Trophoblast cell (in vitro differentiated cells and primary cell): ENCODE measurements at regions not wholly inside any gene's neighbourhood (a gene's known extent, or its start where the extent isn't known, plus 50 kb on each side); places are given as distances from the start of the nearest gene placed in this dataset.
"Not testable (repeated sequence)": the region's sequence is repeated elsewhere in the genome, so short reads cannot be mapped to it uniquely, and the experiment has no call there.

Source experiments
- DNase-seq, 2 donors: peaks; one replicate each; pipeline ENCODE4 v3.0.0-alpha.2; 2016
- H2AFZ ChIP-seq: 2 replicates; pipeline ENCODE4 v1.6.1; 2013; ENCODE audit warnings: low read length, moderate library complexity, mild to moderate bottlenecking; ENCODE audit not compliant: insufficient read depth, poor library complexity
- H2AK5ac ChIP-seq: 2 replicates; pipeline ENCODE4 v1.6.1; 2013; ENCODE audit warnings: mild to moderate bottlenecking, low read length
- H2BK120ac ChIP-seq: 2 replicates; pipeline ENCODE4 v1.6.1; 2013; ENCODE audit warnings: low read length, mild to moderate bottlenecking, moderate library complexity; ENCODE audit not compliant: insufficient read depth, poor library complexity
- H2BK12ac ChIP-seq: 2 replicates; pipeline ENCODE4 v1.6.1; 2013; ENCODE audit warnings: mild to moderate bottlenecking, low read length, moderate library complexity
- H2BK5ac ChIP-seq: 2 replicates; pipeline ENCODE4 v1.6.1; 2013; ENCODE audit warnings: low read length, low read depth, moderate library complexity, mild to moderate bottlenecking; ENCODE audit not compliant: poor library complexity
- H3K14ac ChIP-seq: 2 replicates; pipeline ENCODE4 v1.6.1; 2013; ENCODE audit warnings: mild to moderate bottlenecking, low read length
- H3K18ac ChIP-seq: 2 replicates; pipeline ENCODE4 v1.6.1; 2013; ENCODE audit warnings: mild to moderate bottlenecking, low read length
- H3K23ac ChIP-seq: 2 replicates; pipeline ENCODE4 v1.6.1; 2013; ENCODE audit warnings: low read length
- H3K27ac ChIP-seq: 2 replicates; pipeline ENCODE4 v1.5.1; 2013; ENCODE audit warnings: low read depth, mild to moderate bottlenecking, inconsistent platforms, low read length, moderate library complexity
- H3K27me3 ChIP-seq: 2 replicates; pipeline ENCODE4 v1.6.1; 2013; ENCODE audit warnings: inconsistent platforms, mild to moderate bottlenecking, low read length, moderate library complexity; ENCODE audit not compliant: insufficient read depth
- H3K36me3 ChIP-seq, 2 experiments: 1 replicate in 1 of 2; 2 replicates in 1 of 2; pipeline ENCODE4 v1.6.1; 2013; ENCODE audit warnings: low read length in 2 of 2, mild to moderate bottlenecking in 2 of 2, moderate library complexity in 1 of 2; ENCODE audit not compliant: insufficient read depth in 2 of 2, control insufficient read depth in 1 of 2
- H3K4ac ChIP-seq: 2 replicates; pipeline ENCODE4 v1.6.1; 2013; ENCODE audit warnings: low read depth, mild to moderate bottlenecking, low read length, moderate library complexity
- H3K4me1 ChIP-seq, 2 experiments: 1 replicate in 1 of 2; 2 replicates in 1 of 2; pipeline ENCODE4 v1.6.1; 2013; ENCODE audit warnings: low read length in 2 of 2, mild to moderate bottlenecking in 2 of 2, moderate library complexity in 1 of 2; ENCODE audit not compliant: insufficient read depth in 2 of 2, control insufficient read depth in 1 of 2
- H3K4me2 ChIP-seq: 2 replicates; pipeline ENCODE4 v1.6.1; 2013; ENCODE audit warnings: inconsistent platforms, mild to moderate bottlenecking, low read length, moderate library complexity
- H3K4me3 ChIP-seq: 2 replicates; pipeline ENCODE4 v1.5.1; 2013; ENCODE audit warnings: mild to moderate bottlenecking, low read depth, low read length, inconsistent platforms
- H3K79me1 ChIP-seq: one replicate; pipeline ENCODE4 v1.6.1; 2013; ENCODE audit warnings: low read length
- H3K79me2 ChIP-seq: 2 replicates; pipeline ENCODE4 v1.6.1; 2013; ENCODE audit warnings: low read length, mild to moderate bottlenecking; ENCODE audit not compliant: control insufficient read depth, insufficient read depth, poor library complexity
- H3K9ac ChIP-seq: 2 replicates; pipeline ENCODE4 v1.6.1; 2013; ENCODE audit warnings: mild to moderate bottlenecking, low read length
- H3K9me3 ChIP-seq: 2 replicates; pipeline ENCODE4 v1.6.1; 2013; ENCODE audit warnings: low read depth, mild to moderate bottlenecking, control low read depth, inconsistent platforms, low read length; ENCODE audit not compliant: insufficient read depth
- H4K12ac ChIP-seq: 2 replicates; pipeline ENCODE4 v1.6.1; 2013; ENCODE audit warnings: low read depth, mild to moderate bottlenecking, low read length, moderate library complexity
- H4K8ac ChIP-seq: 2 replicates; pipeline ENCODE4 v1.6.1; 2013; ENCODE audit warnings: low read depth, mild to moderate bottlenecking, low read length, moderate library complexity
- H4K91ac ChIP-seq: one replicate; pipeline ENCODE4 v1.6.1; 2013; ENCODE audit warnings: low read depth, mild to moderate bottlenecking, low read length, moderate library complexity
- WGBS: extraction: QIAGEN DNeasy Blood & Tissue Kit; methylation state at CpG from one replicate; pipeline ENCODE4 v1.1.7; 2013; ENCODE audit warnings: missing lambda C conversion rate; ENCODE audit not compliant: insufficient read length, insufficient coverage; ENCODE audit errors: extremely low coverage; 5-methylcytosine and 5-hydroxymethylcytosine counted together

DNA sequence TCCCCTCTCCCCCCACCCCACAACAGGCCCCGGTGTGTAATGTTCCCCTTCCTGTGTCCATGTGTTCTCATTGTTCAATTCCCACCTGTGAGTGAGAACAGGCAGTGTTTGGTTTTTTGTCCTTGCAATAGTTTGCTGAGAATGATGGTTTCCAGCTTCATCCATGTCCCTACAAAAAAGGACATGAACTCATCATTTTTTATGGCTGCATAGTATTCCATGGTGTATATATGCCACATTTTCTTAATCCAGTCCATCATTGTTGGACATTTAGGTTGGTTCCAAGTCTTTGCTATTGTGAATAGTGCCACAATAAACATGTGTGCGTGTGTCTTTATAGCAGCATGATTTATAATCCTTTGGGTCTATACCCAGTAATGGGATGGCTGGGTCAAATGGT lies 176.4 kb upstream of the C1GALT1 start:
- not testable (repeated sequence) for H3K4me3 ChIP-seq, DNase-seq, H3K27me3 ChIP-seq, H2BK12ac ChIP-seq, H3K36me3 ChIP-seq, H3K9me3 ChIP-seq, H3K4me2 ChIP-seq, H3K79me1 ChIP-seq, H4K12ac ChIP-seq, H4K8ac ChIP-seq, H4K91ac ChIP-seq, H3K23ac ChIP-seq, H3K79me2 ChIP-seq, H3K27ac ChIP-seq, H2BK120ac ChIP-seq, H3K18ac ChIP-seq, H2BK5ac ChIP-seq, H2AFZ ChIP-seq, H3K14ac ChIP-seq, H3K9ac ChIP-seq, H3K4me1 ChIP-seq, H3K4ac ChIP-seq, H2AK5ac ChIP-seq
- no CpG with 5 or more reads among the region's 2 CpGs for WGBS

DNA sequence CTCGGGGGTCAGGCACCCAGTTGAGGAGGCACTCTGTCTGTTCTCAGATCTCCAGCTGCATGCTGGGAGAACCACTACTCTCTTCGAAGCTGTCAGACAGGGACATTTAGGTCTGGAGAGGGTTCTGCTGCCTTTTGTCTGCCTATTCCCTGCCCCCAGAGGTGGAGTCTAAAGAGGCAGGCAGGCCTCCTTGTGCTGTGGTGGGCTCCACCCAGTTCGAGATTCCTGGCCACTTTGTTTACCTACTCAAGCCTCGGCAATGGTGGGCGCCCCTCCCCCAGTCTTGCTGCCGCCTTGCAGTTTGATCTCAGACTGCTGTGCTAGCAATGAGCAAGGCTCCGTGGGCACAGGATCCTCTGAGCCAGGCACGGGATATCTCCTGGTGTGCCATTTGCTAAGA lies 171.1 kb upstream of the C1GALT1 start:
- H3K18ac ChIP-seq, H2BK5ac ChIP-seq, H3K27ac ChIP-seq, H2BK12ac ChIP-seq, DNase-seq, H4K12ac ChIP-seq, H3K79me2 ChIP-seq, H3K36me3 ChIP-seq, H3K9ac ChIP-seq, H3K4ac ChIP-seq, H3K4me3 ChIP-seq, H3K4me2 ChIP-seq, H3K23ac ChIP-seq, H2AK5ac ChIP-seq, H2AFZ ChIP-seq, H3K79me1 ChIP-seq, H3K27me3 ChIP-seq, H3K14ac ChIP-seq, H3K4me1 ChIP-seq, H4K8ac ChIP-seq, H4K91ac ChIP-seq, H2BK120ac ChIP-seq, H3K9me3 ChIP-seq: not testable (repeated sequence)
- WGBS = no CpG with 5 or more reads among the region's 8 CpGs

DNA sequence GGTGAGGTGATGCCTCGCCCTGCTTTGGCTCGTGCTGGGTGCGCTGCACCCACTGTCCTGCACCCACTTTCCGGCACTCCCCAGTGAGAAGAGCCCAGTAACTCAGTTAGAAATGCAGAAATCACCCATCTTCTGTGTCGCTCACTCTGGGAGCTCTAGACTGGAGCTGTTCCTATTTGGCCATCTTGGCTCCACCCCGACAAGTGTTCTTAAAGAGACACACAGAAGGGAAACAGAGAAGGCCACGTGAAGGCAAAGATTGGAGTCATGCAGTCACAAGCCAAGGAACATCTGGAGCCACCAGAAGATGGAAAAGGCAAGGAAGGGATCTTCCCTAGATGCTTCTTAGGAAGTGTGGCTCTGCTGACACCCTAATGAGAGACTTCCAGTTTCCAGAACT lies 170.6 kb upstream of the C1GALT1 start:
- H2AK5ac ChIP-seq, DNase-seq, H3K9ac ChIP-seq, H3K27ac ChIP-seq, H3K14ac ChIP-seq, H2BK12ac ChIP-seq, H3K23ac ChIP-seq, H3K4me3 ChIP-seq, H3K9me3 ChIP-seq, H2BK120ac ChIP-seq, H3K27me3 ChIP-seq, H3K18ac ChIP-seq, H3K4me1 ChIP-seq, H2AFZ ChIP-seq, H3K79me1 ChIP-seq, H3K4me2 ChIP-seq, H2BK5ac ChIP-seq, H3K4ac ChIP-seq, H4K12ac ChIP-seq, H3K79me2 ChIP-seq, H4K91ac ChIP-seq, H3K36me3 ChIP-seq, H4K8ac ChIP-seq: not testable (repeated sequence)
- no CpG with 5 or more reads among the region's 7 CpGs for WGBS

DNA sequence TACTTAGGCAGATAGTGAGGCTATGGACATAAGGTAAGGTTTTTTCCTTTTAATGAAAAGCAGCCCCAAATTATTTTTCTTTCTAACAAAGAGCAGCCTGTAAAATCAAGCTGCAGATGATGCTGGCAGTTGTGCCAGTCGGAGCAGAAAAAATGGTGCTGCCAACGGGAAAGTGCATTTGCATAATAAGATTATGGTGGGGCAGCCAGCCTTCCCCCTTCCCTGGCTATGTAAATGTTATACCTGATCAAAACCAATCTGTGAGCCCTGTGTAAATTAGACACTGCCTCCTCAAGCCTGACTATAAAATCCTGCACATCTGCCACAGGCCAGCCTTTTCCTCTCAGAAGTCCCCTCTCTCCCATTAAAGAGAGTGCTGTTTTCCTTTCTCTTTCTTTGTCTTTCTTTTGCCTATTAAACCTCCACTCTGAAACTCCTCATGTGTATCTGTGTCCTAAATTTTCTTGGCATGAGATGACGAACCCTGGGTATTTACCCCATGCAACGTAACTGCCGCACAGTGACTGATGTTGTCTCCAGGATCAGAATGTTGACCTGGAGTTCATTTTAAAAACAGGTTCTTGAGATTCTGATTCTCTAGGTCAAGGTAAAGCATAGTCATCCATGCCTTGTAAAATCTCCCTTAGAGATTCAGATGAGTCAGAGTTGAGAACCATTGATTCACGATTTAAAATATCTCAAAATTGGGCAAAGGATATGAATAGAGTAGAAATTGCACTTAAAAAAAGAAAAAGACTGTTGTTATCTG lies 167.3 kb upstream of the C1GALT1 start:
- Histone ChIP-seq H4K91ac (no peak overlapping the region), H3K27ac (no peak overlapping the region), H2BK120ac (no peak overlapping the region), H2AK5ac (no peak overlapping the region), H2BK12ac (no peak overlapping the region), H3K4ac (no peak overlapping the region), H3K18ac (no peak overlapping the region), H3K27me3 (no peaks in the 10 kb centered on the region), H3K4me2 (no peak overlapping the region), H3K4me1 (no peaks in the 10 kb centered on the region), H4K8ac (no peak overlapping the region), H3K9me3 (peaks cover 4% of the 10 kb centered on the region), H3K23ac (no peak overlapping the region), H4K12ac (no peak overlapping the region), H3K9ac (no peak overlapping the region), H3K79me1 (no peaks in the 10 kb centered on the region), H3K14ac (no peak overlapping the region), H2AFZ (no peak overlapping the region), H3K4me3 (no peak overlapping the region), H3K79me2 (no peaks in the 10 kb centered on the region), H3K36me3 (no peaks in the 10 kb centered on the region), H2BK5ac (no peak overlapping the region)
- peak in 1 of 2 donors; percentile 41 for DNase-seq
- no CpG with 5 or more reads among the region's 6 CpGs for WGBS
